Lower leg skin (tissue), 3 donors: ENCODE measurements at regions not wholly inside any gene's neighbourhood (a gene's known extent, or its start where the extent isn't known, plus 50 kb on each side); places are given as distances from the start of the nearest gene placed in this dataset.

Source experiments
- POLR2A ChIP-seq, 2 donors: fragments of 450-650 bp; IDR thresholded peaks; one replicate each; pipeline ENCODE4 v1.6.1; 2016 to 2017; ENCODE audit warnings: antibody characterized with exemption in 2 of 2, mild to moderate bottlenecking in 1 of 2, moderate library complexity in 1 of 2
- TF ChIP-seq, protein P1 (sequence below), 3 donors: fragments of 450-650 bp; IDR thresholded peaks; one replicate each; pipeline ENCODE4 v1.5.1; 2016; ENCODE audit warnings: antibody characterized with exemption in 3 of 3, mild to moderate bottlenecking in 3 of 3, moderate library complexity in 2 of 3

DNA sequence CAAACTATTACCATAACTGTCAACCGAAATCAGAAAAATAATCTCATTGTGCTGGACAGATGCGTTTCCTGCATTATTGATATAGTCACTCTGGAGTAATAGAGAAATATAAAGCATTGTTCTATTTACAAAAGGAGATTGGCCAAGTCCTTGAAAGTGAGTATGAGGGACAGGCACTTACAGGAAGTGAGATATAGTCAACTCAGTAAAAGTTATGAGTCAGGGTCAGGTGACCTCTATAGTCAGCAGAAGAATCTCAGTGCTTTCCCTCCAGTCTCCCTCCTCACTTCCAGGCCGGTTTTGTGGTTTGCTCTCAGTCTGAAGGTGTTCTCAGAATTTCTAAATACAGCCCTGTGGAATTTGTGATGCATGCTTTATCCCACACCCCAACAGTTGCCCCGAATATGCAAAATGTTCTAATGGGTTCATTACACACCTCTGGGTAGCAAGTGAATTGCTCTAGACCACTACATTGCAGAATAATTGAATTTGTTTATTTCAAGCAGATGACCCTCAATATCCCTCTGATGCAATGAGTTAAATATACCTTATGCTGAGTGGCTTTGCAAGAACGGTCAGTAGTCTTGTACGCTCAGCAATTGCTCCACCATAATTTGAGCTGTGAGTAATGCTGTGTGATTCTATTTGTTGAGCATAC lies 787.7 kb downstream of the MCTP2 start:
- TF ChIP-seq, protein P1, sequence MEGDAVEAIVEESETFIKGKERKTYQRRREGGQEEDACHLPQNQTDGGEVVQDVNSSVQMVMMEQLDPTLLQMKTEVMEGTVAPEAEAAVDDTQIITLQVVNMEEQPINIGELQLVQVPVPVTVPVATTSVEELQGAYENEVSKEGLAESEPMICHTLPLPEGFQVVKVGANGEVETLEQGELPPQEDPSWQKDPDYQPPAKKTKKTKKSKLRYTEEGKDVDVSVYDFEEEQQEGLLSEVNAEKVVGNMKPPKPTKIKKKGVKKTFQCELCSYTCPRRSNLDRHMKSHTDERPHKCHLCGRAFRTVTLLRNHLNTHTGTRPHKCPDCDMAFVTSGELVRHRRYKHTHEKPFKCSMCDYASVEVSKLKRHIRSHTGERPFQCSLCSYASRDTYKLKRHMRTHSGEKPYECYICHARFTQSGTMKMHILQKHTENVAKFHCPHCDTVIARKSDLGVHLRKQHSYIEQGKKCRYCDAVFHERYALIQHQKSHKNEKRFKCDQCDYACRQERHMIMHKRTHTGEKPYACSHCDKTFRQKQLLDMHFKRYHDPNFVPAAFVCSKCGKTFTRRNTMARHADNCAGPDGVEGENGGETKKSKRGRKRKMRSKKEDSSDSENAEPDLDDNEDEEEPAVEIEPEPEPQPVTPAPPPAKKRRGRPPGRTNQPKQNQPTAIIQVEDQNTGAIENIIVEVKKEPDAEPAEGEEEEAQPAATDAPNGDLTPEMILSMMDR (IDR thresholded peaks at IDR 0.05), result no peak
- no peak for TF ChIP-seq POLR2A (IDR thresholded peaks at IDR 0.05)
